Vagina (tissue), 2 donors: ENCODE measurements at regions not wholly inside any gene's neighbourhood (a gene's known extent, or its start where the extent isn't known, plus 50 kb on each side); places are given as distances from the start of the nearest gene placed in this dataset.

ENCODE experiments used
- DNase-seq, 2 donors: peaks; one replicate each; pipeline ENCODE4 v3.0.0-alpha.2; 2017; ENCODE audit errors: extremely low spot score in 2 of 2
- H3K27ac ChIP-seq: fragments of 200-600 bp; sonication (generic); one replicate; pipeline ENCODE4 v1.5.1; 2019
- H3K27me3 ChIP-seq: fragments of 200-600 bp; sonication (generic); one replicate; pipeline ENCODE4 v1.5.1; 2019
- H3K36me3 ChIP-seq, 2 donors: fragments of 200-600 bp; sonication (generic); one replicate each; pipeline ENCODE4 v1.5.1; 2017 to 2019
- H3K4me1 ChIP-seq: fragments of 200-600 bp; sonication (generic); one replicate; pipeline ENCODE4 v1.5.1; 2019
- H3K4me3 ChIP-seq, 2 donors: fragments of 200-600 bp; sonication (generic); 1 replicate in 1 of 2; 2 replicates in 1 of 2; pipeline ENCODE4 v1.5.1; 2016 to 2019
- H3K9me3 ChIP-seq: fragments of 200-600 bp; sonication (generic); one replicate; pipeline ENCODE4 v1.5.1; 2019
- CTCF ChIP-seq, 3 experiments: fragments of 450-650 bp in 2 of 3; fragments of 200-600 bp in 1 of 3; sonication (generic) in 1 of 3; IDR thresholded peaks; one replicate each; pipeline ENCODE4 v1.5.1; 2017 to 2019; ENCODE audit warnings: antibody characterized with exemption in 3 of 3, mild to moderate bottlenecking in 2 of 3, moderate library complexity in 2 of 3
- POLR2A ChIP-seq, 2 donors: fragments of 450-650 bp; IDR thresholded peaks; one replicate each; pipeline ENCODE4 v1.6.1; 2017; ENCODE audit warnings: antibody characterized with exemption in 2 of 2, mild to moderate bottlenecking in 2 of 2, moderate library complexity in 2 of 2
- POLR2AphosphoS5 ChIP-seq, 2 donors: sonication (generic); formaldehyde crosslinking; IDR thresholded peaks; one replicate each; pipeline ENCODE4 v1.9.0; 2017; ENCODE audit warnings: antibody characterized with exemption in 2 of 2, mild to moderate bottlenecking in 2 of 2, low read depth in 1 of 2; ENCODE audit not compliant: insufficient read depth in 1 of 2
- intact Hi-C: fragments of 100-400 bp; cut with DNase I; formaldehyde crosslinking; loops from one replicate; pipeline ENCODE4 v1.15.1; 2023

GRCh38 chr14:86518298-86518697 lies 988.4 kb downstream of the FLRT2 start:
- TF ChIP-seq CTCF (IDR thresholded peaks at IDR 0.05) (no peak), POLR2AphosphoS5 (IDR thresholded peaks at IDR 0.05; ENCODE audit: insufficient read depth in 1 of 2, low read depth in 1 of 2) (no peak), POLR2A (IDR thresholded peaks at IDR 0.05) (no peak)
- no peaks in the 10 kb centered on the region for H3K4me1 ChIP-seq

GRCh38 chr14:86515195-86515594 lies 985.3 kb downstream of the FLRT2 start:
- TF ChIP-seq POLR2A (IDR thresholded peaks at IDR 0.05) (no peak), POLR2AphosphoS5 (IDR thresholded peaks at IDR 0.05; ENCODE audit: insufficient read depth in 1 of 2, low read depth in 1 of 2) (no peak), CTCF (IDR thresholded peaks at IDR 0.05) (no peak)
- H3K36me3 ChIP-seq, result no peaks in the 10 kb centered on the region
- H3K4me1 ChIP-seq, result no peaks in the 10 kb centered on the region
- H3K4me3 ChIP-seq, result no peak overlapping the region
- no peak for DNase-seq
- H3K9me3 ChIP-seq, result no peaks in the 10 kb centered on the region
- intact Hi-C loops, result no loop called here
- H3K27me3 ChIP-seq, result no peaks in the 10 kb centered on the region
- H3K27ac ChIP-seq, result no peak overlapping the region

More at GRCh38 chr14:86518298-86518697, 988.4 kb downstream of the FLRT2 start:
- H3K36me3 ChIP-seq, result no peaks in the 10 kb centered on the region
- H3K9me3 ChIP-seq, result no peaks in the 10 kb centered on the region
- H3K4me3 ChIP-seq, result no peak overlapping the region
- H3K27me3 ChIP-seq, result no peaks in the 10 kb centered on the region
- H3K27ac ChIP-seq, result no peak overlapping the region
- DNase-seq, result no peak
- intact Hi-C loops, result no loop called here

- Histone ChIP-seq H3K27me3 (no peaks in the 10 kb centered on the region), H3K36me3 (no peaks in the 10 kb centered on the region), H3K9me3 (no peaks in the 10 kb centered on the region), H3K4me1 (no peaks in the 10 kb centered on the region), H3K4me3 (no peak overlapping the region), H3K27ac (no peak overlapping the region)
- no peak for TF ChIP-seq CTCF (IDR thresholded peaks at IDR 0.05)
- TF ChIP-seq POLR2A (IDR thresholded peaks at IDR 0.05), result no peak
- TF ChIP-seq POLR2AphosphoS5 (IDR thresholded peaks at IDR 0.05; ENCODE audit: insufficient read depth in 1 of 2, low read depth in 1 of 2), result no peak
- intact Hi-C loops, result no loop called here
- no peak for DNase-seq
Observed at GRCh38 chr14:86513564-86513963, 983.6 kb downstream of the FLRT2 start.

- no peaks in the 10 kb centered on the region for H3K9me3 ChIP-seq
- H3K27me3 ChIP-seq, result no peaks in the 10 kb centered on the region
- DNase-seq, result no peak
- no peaks in the 10 kb centered on the region for H3K36me3 ChIP-seq
- no peaks in the 10 kb centered on the region for H3K4me1 ChIP-seq
- H3K27ac ChIP-seq, result no peak overlapping the region
- intact Hi-C loops, result no loop called here
- H3K4me3 ChIP-seq, result no peak overlapping the region
- no peak for TF ChIP-seq POLR2AphosphoS5 (IDR thresholded peaks at IDR 0.05; ENCODE audit: insufficient read depth in 1 of 2, low read depth in 1 of 2)
- TF ChIP-seq POLR2A (IDR thresholded peaks at IDR 0.05), result no peak
- no peak for TF ChIP-seq CTCF (IDR thresholded peaks at IDR 0.05)
Observed at GRCh38 chr14:86513056-86513455, 983.1 kb downstream of the FLRT2 start.

- intact Hi-C loops, result no loop called here
- H3K27me3 ChIP-seq, result no peaks in the 10 kb centered on the region
- no peaks in the 10 kb centered on the region for H3K9me3 ChIP-seq
- no peak for TF ChIP-seq POLR2AphosphoS5 (IDR thresholded peaks at IDR 0.05; ENCODE audit: insufficient read depth in 1 of 2, low read depth in 1 of 2)
- TF ChIP-seq CTCF (IDR thresholded peaks at IDR 0.05), result no peak
- TF ChIP-seq POLR2A (IDR thresholded peaks at IDR 0.05), result no peak
- H3K36me3 ChIP-seq, result no peaks in the 10 kb centered on the region
- H3K27ac ChIP-seq, result no peak overlapping the region
- H3K4me3 ChIP-seq, result no peak overlapping the region
- no peaks in the 10 kb centered on the region for H3K4me1 ChIP-seq
- no peak for DNase-seq
Observed at GRCh38 chr14:86510491-86510890, 980.5 kb downstream of the FLRT2 start.
